GM23248 (cell line): ENCODE measurements at regions not wholly inside any gene's neighbourhood (a gene's known extent, or its start where the extent isn't known, plus 50 kb on each side); places are given as distances from the start of the nearest gene placed in this dataset.

Experiments
- EZH2 ChIP-seq: fragments of 200-600 bp; sonication (generic); IDR thresholded peaks from 2 replicates; pipeline ENCODE4 v1.6.1; 2018; ENCODE audit warnings: antibody characterized with exemption, mild to moderate bottlenecking; ENCODE audit not compliant: insufficient read depth, poor library complexity, severe bottlenecking
- EZH2phosphoT487 ChIP-seq: fragments of 200-600 bp; sonication (generic); IDR thresholded peaks from 2 replicates; pipeline ENCODE4 v1.6.1; 2018; ENCODE audit warnings: antibody characterized with exemption, moderate library complexity, mild to moderate bottlenecking, low read depth; ENCODE audit not compliant: insufficient read depth

- TF ChIP-seq EZH2phosphoT487 (no peak), EZH2 (no peak)
Measured at GRCh38 chr3:102883515-102883914, 448.7 kb downstream of the ZPLD1 start.
